GM18909 (cell line): ENCODE measurements at regions not wholly inside any gene's neighbourhood (a gene's known extent, or its start where the extent isn't known, plus 50 kb on each side); places are given as distances from the start of the nearest gene placed in this dataset.

ENCODE experiments used
- ATAC-seq: cut with Tn5 transposase; IDR thresholded peaks from one replicate; pipeline ENCODE4 v1.9.1; 2021; ENCODE audit warnings: mild to moderate bottlenecking; ENCODE audit not compliant: unreplicated experiment, poor library complexity

DNA sequence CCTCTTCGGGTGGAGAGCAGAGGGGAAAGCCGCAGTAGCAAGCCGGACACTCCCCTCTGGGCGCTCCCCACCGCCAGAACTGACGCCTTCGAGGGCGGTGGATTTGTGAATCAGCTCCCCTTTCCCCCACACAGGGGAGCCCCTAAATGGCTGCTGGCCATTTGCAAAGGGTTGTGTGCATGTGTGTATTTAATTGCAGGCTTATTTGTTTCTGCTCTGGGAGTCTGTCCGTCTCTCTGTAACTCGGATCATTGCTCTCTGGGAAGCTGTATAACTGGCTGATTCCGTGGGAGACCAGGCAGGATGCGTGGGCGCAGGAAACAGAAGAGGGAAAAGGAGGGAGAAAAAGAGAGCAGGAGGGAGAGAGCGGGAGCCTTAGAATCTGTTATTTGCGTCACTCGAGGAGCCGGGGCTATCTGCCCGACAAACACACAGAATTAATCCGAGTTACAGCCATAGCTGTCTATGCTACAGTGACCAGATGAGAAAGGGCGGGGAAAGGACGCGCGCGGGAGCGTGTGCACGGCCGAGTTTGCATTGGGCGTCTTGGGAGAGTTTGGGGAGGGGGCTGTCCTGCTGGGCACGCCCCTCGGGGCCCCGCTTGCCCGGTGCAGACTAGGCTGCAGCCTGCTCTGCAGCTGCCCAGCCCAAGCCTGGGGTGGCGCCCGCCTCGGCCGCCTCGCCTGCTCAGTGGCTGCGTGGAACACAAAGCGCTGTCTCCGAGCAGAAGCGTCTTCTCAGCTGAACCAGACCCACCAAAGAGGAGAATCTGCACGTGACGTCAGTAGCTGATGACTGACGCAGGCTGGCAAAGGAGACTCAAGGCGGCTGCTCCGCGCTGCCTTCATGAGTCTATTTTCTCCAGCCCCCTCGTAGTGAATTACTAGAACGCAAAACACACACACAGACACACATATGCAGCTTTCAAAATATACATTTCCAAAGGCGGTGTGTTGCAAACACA, 105.3 kb upstream of the HSD17B12 start:
- no peak for ATAC-seq

DNA sequence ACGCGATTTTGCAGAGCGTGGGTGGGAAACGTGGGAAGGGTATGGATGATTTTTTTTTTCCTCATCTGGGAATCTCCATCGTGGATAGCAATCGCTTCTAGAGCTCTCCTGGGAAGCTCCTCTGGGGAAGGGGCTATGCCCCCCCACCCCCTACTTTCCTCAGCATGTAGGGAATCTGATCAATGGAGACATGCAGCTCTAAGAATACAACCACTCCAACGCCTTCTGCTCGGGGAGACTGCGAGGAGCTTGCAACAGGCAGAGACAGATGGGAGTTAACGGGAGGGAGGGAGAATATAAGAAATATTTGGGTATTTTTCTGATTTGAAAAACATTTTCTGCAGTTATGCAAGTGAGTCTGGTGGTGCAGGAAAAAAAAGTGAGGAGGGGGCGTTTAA, 104.6 kb upstream of the HSD17B12 start:
- ATAC-seq: no peak

DNA sequence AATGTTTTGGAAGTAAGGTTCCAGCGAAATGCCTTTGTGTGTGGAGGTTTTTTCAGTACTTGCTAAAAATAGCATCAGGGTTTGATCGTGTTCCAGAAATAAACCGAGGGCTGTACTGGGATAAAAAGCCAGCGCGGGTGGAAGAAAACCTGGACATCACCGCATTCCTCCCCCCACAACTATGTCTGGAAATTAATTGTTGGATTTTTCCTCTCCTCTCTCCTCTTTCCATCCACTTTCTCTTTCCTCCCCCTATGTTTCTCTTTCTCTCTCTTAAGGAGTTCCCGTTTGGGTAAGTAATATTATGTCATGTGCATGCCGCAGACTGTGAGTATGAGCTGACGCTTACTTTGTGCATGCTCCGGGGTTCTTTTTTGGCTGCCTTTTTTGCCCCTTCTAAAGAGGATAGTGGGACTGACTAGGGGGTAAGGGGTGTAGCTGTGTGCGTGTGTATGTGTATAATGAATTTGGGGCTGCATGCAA, 104.2 kb upstream of the HSD17B12 start:
- ATAC-seq: no peak

DNA sequence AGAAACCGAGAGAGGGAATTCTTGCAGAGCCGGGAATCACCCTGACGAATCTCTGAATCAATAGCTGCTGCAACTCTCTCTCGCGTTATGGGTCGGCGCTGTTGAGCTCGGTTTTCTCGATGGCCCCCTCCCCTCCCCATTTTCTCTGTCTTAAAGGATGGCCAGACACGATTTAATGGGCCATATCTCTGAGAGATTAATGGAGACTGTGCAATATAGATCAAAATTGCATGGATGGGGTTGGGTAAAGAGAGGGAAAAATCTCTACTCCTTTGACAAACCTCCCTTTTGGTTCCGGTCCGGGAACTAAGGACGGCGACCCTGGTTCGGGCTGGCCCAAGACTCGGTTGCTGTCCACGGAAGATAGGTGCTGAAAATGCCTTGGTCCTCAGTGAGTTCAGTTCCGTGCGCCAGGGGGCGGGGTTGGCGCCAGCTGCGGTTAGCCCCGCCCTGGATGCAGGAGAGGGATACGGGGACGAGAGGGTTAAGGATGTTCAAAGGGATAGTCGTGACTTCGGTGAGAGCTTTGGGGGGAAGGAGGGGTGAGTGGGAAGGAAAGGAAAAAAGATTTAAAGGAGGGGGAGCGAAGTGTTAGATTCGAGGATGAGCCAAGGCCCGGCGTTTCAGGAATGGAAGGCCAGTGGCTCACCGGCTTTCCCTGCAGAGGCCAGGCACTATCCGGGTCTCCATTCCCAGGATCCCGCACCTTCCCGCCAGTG, 103.6 kb upstream of the HSD17B12 start:
- ATAC-seq: no peak

DNA sequence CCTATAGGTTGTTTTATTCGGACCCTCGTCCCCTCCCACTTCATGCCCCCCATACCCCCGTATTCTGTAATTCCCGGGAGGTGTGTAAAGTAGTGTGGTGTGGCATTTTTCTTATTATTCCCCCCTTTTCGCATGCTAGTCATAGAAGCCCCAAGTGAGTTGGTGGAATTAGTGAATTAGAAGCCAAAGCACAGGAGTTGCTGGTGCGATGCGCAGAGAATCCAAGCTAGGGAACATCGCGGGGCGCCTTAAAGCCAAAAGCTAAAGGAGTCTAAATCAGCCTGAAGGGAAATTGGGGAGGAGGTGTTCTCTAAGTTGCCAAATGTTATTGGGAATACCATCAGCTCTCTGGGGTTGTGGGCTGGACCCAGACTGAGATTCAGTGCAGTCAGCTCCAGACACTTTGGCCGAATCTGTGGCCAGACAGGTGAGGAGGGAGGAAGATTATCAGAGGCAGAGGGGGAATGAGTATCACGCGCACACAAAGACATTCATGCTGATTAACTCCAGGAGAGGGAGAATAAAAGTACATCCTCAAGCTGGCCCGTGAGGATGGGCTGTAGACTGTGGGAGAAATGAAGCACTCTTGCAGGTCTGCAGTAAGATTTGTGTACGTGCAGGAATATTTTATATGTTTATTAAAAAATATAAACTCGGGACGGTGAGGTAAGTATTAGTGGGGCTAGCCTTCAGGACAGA, 102.8 kb upstream of the HSD17B12 start:
- ATAC-seq: no peak

DNA sequence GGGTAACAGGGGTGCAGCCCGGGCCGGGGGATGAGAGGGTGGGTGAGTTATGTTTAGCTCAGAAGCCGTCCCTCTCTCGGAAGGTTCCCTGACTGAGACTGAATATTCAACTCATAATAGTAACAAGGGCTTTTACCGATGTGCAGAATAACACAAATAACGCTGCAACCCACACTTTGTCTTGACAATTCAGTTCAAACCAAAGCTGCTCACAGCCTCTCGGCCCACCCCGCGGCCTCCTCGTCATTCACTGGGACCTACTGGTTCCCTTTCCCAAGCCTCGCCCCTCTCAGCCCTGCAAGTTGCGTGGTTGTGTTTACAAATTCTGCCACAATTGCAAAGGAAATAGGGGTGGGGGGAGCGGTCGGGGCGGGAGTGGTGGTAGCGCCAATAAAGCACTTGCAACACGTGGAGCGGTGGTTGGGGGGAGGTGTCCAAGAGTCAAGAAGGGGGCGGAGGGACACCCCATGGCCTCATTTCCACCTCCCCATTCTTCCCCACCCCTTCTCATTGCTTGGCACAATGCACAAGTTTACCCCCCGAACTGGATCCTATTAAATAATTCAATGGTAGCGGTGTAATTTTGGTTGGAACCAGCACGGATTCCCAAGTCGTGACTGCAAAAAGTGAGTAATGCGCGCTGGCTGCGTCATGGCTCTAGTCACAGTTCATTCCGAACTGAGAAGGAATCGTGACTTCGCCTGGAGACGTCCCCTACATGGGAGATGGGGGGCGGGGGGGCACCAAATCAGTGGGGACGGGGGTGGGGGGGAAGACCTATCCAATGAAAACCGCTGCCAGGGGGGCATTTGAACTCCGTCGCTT, 102.0 kb upstream of the HSD17B12 start:
- ATAC-seq: no peak

DNA sequence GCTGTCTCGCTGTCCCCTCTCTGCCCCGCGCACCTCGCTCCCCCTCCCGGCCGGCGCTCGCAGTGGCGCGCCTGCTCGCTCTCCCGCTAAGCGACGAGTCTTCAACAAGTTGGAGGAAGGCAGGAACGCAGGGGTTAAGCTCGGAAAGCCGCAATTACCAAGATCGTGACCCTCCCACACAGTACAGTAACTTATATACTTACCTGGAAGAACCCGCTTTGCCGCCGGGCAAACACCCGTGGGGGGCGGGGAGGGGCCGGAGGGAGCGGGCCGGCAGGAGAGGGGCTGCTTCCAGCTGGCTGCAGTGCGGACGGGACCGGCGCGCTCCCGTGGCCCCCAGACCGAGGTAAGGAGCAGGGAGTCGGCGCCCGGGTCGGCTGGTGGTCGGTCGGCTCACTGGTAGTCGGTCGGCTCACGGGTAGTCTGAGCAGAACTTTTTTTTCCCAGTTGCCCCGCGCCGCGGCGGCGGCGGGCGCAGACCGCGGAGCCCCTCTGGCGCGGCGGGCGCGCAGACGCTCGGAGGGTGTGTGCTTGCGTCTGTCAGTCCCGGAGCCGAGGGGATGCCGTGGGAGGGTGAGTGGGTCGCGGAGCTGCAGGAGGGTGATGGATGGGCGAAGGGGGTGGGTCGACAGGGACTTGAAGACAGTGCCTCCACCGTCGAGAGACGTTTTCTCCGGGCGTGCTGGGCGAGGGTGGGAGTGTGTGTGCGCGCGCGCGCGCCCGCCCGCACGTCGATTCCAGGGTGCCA, 101.2 kb upstream of the HSD17B12 start:
- peak; percentile 53 for ATAC-seq

DNA sequence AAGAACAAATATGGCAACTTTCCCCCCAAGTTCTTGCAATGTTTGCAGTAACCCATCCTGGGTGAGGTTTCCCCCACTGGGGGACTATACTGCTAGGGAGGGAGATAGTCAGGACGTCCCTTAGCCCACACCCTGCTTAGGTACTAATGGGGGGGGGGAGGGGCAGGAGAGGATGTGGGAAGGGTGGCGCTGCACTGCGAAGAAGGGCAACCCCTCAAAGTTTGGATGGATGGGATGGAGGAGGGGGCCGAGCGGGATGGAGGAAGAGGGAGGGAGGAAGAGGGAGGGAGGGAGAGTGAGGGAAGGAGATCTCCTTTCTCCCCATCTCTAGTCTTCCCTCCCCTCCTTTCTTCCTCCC, 100.6 kb upstream of the HSD17B12 start:
- ATAC-seq: no peak

DNA sequence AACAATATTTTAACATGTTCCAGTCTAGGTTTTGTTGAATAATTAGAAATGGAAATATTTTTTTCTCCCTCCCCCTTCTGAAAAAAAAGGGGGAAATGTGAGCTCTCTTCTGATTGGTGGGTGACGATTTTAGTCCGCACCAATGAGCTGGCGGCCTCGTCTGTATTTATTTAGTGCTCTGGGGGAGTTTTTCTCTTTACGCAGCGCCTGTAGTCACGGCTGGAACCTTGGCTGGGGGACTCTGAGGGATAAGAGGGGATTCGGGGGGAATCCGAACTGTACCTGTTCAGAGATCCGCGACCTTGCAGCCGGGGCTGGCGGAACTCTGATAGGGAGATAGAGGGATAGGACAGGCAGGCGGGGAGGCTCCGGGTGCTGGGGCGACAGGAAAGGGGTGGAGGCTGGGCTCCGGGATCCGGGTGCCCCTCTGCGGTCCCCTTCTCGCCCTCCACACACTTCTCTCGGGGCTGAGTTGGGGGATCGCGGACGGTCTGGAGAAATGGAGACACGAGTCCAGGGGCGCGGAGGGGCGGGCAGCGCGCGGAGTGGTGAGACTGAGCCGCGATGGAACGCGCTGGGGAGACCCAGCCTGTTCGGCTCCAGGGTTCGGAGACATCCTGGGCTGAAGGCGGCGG, 99.7 kb upstream of the HSD17B12 start:
- ATAC-seq: no peak

DNA sequence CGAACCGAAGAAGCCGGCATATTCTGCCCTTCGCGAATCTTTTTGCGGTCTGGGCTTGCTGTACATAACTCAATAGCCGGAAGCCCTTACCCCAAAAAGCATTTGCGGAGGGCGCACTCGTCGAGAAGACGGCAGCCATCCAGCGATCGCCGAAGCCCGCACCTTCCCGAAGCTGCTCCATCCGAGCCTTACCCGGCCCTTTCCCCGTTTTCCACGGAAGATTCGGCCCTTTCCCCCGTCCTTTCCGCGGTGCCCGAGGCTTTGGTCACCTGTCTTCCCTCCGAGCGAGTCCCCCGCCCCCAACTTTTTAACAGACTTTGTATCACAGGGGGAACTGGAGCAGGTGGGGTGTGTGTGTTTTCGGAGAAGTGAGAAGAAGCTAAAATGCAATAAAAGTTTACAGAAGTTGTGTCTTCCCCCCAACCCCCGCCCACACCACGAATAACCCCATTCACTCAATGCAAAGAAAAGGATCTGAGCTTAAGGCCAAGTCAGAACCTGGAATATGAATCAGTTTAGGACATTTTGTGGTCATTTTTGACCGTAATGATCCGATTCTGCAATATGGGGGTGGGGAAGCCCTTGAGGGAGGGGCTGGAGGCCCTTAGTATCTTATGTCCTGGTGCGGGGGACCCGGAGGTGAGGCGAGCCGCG, 99.0 kb upstream of the HSD17B12 start:
- ATAC-seq: no peak

DNA sequence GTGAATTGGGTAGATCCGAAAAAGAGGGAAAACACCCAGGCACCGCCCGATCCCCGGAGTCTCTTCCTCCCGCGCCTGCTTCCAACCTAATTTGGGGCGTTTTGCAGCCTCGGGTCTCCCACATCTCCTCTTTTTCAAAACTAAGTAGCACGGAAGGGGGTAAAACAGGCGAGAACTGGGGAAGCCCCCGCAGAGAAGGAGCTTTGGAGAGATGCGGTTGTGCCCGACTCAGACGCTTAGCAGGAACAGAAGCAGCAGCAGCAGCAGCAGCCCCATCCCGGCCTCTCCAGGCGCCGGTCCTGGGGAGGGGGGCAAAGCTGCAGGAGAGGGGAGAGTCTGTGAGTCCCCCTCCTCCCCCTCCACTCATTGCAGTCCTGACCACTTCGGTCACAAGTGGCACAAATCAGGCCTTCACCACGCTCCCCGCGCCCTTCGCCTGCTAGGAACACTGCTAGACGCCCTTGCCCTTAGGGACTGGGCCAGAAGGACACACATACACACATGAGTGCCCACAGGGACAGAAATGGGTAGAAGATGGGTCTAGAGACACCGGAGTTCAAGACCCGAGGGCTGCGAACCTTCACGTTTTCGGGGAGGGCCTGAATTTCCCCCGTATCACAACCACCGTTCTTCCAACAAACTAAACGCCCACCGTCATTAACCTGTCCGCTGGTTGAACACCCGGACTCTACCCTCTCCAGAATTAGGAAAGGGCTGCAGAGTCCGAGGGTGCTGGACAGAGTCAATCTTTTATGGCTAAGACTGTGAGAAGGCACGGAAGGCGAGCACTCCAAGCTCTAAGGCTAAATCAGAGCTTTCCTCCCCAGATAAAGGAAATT, 98.3 kb upstream of the HSD17B12 start:
- ATAC-seq: no peak

DNA sequence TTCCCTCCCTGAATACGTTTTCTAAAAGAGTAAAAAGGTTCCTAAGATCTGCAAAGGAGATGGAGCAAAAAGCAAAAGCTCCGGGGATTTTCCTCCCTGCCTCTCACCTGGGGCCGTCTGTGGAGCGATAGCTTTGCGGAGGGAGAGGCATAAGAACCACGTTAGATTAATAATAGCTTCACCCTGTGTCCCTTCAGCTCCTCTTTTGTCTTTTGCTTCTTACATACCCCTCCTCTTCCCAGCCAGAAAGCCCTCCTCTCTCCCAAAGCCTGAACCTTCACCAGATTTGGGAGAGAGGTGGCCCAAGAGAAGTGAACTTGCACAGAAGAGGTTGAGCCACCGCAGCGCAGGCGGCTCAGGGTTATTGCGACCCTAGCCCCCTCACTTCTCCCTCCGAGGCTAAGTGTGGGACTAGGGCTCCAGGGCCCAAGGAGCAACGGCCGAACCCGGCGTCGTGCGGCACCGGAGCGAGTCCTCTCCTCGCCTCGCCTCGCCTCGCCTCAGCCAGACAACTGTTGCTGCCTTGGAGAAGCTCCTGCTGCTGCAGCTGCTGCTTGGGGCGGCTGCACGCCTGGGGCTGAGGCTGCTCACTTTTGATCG, 97.6 kb upstream of the HSD17B12 start:
- ATAC-seq: no peak

DNA sequence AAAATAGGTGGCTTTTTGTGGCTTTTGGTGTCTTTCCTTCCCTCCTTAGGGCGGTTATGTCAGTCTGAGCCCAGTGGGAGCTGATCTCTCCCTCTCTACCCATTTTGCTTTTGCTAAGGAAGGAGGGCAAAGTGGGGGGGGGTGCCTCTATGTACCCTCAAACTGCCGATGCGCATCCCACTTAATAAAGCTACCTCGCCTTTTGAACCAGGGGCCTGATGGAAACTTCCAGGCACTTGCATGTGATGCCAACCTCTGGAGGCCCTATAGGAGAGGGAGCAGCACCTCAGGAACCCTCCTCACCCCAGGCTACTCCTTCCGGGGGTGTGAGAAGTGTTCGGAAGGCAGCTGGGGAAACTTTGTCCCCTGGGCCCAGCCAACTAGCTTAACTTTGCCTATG, 97.0 kb upstream of the HSD17B12 start:
- ATAC-seq: no peak

DNA sequence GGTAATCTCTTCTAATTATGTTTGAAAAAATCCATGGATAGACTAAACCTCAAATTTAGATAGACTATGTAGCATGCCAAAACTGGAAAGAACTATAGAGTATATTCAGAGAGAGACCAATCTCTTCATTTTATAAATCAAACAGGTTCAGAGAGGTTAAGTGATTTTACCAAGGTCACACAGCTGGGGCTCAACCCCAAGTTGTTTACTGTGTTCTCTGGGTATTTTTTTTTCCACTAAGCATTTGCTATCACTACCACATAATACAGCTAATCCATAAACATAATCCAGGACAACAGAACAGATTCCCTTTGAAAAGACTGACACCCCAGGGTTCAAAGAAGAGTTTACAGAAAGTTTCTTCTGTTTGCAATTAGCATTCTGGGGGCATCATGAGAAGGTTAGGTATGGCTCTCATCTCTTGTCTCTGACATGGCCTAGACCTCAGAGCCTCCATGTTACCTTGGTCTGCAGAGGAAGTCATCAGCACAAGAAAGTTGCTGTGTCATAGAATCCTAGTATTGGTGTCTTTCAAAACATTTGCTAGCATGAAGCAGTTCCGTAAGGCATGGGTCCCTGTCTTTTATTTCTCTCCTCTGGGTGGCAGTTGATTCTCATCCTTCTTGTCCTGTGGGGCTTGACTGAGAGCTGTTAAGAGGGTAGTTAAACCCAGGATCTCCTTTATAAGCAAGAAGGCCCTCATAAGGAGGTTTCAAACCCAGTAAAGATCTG, 94.5 kb upstream of the HSD17B12 start:
- ATAC-seq: no peak

DNA sequence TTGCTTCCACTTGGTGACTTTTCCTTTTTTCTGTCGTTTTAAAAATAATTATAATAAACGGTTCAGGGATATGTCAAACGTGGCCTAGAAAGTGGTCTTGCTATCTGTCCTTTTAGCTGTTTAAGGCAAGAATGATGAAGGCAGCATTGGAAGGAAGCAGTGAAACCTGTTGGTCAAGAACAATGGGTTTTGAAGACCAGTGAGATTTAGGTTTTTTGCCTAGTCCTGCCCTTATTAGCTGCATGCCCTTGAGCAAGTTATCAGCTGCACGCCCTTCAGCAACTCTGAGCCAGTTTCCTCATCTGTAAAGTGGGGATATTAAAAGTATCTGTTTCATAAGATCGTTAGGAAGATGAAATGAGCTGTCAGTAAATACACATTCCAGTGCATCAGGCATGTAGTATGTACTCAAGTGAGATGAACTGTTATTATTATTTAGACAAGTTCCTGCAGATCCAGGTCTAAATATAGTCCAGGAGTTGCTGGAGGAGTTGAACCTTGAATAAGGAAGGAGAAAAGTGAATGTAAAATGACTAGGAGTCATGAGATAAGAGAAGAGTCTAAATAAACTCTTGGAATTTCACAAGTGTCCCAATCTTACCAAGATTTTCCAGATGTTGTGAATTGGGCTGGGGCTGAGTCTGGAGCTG, 90.8 kb upstream of the HSD17B12 start:
- no peak for ATAC-seq

DNA sequence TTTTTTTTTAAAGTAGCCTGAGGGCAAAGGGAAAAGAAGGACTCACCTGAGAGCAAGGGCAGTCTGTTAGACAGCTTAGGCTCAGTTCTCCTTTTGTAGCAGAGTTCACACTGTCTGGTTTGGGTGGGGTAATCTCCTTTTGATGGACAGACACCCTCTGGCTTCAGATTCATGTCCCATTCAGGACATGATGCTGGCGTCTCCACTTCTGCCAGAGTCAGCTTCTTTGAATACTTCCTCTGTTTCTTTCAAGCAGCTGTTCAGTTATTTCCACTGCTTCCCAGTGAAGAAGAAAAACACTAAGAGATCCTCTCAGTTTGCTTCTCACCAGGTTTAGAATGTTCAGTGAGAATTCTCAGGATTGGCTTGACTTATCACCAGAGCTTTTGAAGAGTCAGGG, 79.0 kb upstream of the HSD17B12 start:
- ATAC-seq: no peak
